HCEC 1CT (cell line): ENCODE measurements at regions not wholly inside any gene's neighbourhood (a gene's known extent, or its start where the extent isn't known, plus 50 kb on each side); places are given as distances from the start of the nearest gene placed in this dataset.
"Not testable (repeated sequence)": the region's sequence is repeated elsewhere in the genome, so short reads cannot be mapped to it uniquely, and the experiment has no call there.

Experiments
- DNase-seq: peaks from one replicate; pipeline ENCODE4 v3.0.0-alpha.2; 2017

GRCh38 chr2:153299809-153300208 is 178.8 kb downstream of the RPRM start:
- DNase-seq = no peak

GRCh38 chr2:153299217-153299616 is 179.3 kb downstream of the RPRM start:
- DNase-seq = no peak

- DNase-seq = no peak
Measured at GRCh38 chr2:153294199-153294786, 184.3 kb downstream of the RPRM start.

- no peak for DNase-seq
Measured at GRCh38 chr2:153291718-153292117, 186.8 kb downstream of the RPRM start.

- DNase-seq = no peak
Measured at GRCh38 chr2:153287109-153287801, 191.3 kb downstream of the RPRM start.

GRCh38 chr2:153268941-153269461 is 209.6 kb downstream of the RPRM start:
- DNase-seq = no peak

- DNase-seq = not testable (repeated sequence)
Measured at GRCh38 chr2:153256876-153257275, 221.7 kb downstream of the RPRM start.

- DNase-seq = not testable (repeated sequence)
Measured at GRCh38 chr2:153246636-153247035, 231.9 kb downstream of the RPRM start.

GRCh38 chr2:153235516-153235915 is 243.0 kb downstream of the RPRM start:
- DNase-seq = no peak

GRCh38 chr2:153232464-153232863 is 246.1 kb downstream of the RPRM start:
- no peak for DNase-seq

- no peak for DNase-seq
Measured at GRCh38 chr2:153230977-153231376, 247.6 kb downstream of the RPRM start.

- DNase-seq = no peak
Measured at GRCh38 chr2:153228904-153229303, 249.7 kb downstream of the RPRM start.

- DNase-seq = no peak
Measured at GRCh38 chr2:153227981-153228380, 250.6 kb downstream of the RPRM start.

GRCh38 chr2:153222231-153223165 is 256.1 kb downstream of the RPRM start:
- no peak for DNase-seq

- DNase-seq = no peak
Measured at GRCh38 chr2:153221506-153221905, 257.1 kb downstream of the RPRM start.

- no peak for DNase-seq
Measured at GRCh38 chr2:153221087-153221486, 257.5 kb downstream of the RPRM start.

GRCh38 chr2:153218851-153219250 is 259.7 kb downstream of the RPRM start:
- no peak for DNase-seq

GRCh38 chr2:153214337-153214736 is 264.2 kb downstream of the RPRM start:
- DNase-seq = no peak

- no peak for DNase-seq
Measured at GRCh38 chr2:153213022-153213421, 265.5 kb downstream of the RPRM start.

GRCh38 chr2:153197402-153198386 is 280.9 kb downstream of the RPRM start:
- no peak for DNase-seq

- no peak for DNase-seq
Measured at GRCh38 chr2:153196378-153197058, 282.0 kb downstream of the RPRM start.

GRCh38 chr2:153195342-153195741 is 283.2 kb downstream of the RPRM start:
- no peak for DNase-seq
